HG03039 (cell line): ENCODE measurements at regions not wholly inside any gene's neighbourhood (a gene's known extent, or its start where the extent isn't known, plus 50 kb on each side); places are given as distances from the start of the nearest gene placed in this dataset.

Source experiments
- ATAC-seq: cut with Tn5 transposase; IDR thresholded peaks from one replicate; pipeline ENCODE4 v1.9.1; 2021; ENCODE audit warnings: mild to moderate bottlenecking, moderate library complexity; ENCODE audit not compliant: unreplicated experiment

DNA sequence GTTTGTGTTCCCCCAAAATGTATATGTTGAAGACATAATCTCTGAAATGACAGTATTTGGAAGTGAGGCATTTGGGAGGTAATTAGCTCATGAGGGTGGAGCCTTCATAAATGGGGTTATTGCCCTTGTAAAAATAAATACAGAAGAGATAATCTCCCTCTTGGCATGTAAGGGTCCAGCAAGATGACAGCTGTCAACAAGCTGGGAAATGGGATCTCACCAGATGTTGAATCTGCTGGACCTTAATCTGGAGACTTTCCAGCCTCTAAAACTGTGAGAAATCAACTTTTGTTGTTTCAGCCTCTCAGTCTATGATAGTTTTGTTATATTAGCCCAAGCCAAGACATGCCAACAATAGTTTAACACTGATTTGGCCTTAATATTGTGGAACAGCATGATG, 438.2 kb upstream of the PCDH7 start:
- no peak for ATAC-seq

DNA sequence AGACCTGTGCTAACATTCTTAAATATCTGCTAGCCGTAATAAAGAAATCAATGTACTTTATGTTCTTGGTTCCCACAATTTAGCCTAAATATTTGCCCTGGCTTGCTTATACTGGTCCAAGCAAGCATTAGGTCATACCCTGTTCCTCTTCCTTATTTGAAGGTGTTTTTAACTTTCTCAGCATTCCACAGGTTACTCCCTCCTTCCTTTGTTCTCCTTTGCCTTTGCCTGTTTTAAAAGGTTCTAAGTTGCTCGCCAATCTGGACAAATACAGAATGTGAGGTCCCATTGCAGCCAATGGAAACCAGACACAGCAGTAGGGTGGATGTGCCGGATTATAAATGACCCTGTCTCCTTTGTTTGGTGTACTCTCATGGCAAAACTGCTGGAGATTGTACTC, 436.8 kb upstream of the PCDH7 start:
- no peak for ATAC-seq

DNA sequence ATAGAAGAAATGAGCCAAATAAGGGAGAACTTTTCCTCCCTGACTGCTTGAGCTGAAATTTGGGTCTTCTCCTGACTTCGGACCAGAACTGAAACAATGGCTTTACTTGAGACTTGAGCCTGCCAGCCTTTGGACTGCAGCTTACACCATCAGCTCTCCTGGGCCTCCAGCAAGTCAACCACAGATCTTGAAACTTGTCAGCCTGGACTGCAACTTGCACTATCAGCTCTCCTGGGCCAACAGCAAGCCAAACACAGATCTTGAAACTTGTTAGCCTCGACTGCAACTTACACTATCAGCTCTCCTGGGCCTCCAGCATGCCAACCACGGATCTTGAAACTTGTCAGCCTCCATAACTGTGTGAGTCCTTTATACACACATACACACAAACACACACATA, 425.9 kb upstream of the PCDH7 start:
- ATAC-seq: no peak

DNA sequence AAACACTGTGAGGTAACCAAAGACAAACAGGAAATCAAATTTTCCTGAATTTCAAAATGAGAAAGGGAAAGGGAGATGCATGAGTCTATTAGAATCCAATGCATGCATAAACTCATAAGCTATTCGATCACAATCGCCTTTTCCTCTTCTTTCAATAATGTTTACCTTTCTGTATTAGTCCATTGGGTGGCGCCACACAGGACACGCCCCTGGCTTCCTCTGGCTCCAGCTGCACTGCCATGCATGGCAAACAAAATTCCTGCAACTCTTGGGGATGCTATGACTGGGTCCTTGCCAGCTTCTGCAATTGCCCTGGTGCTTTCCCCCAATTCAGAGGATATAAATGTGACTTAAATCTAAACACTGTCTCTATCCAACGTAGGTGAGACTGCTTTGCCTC, 424.5 kb upstream of the PCDH7 start:
- ATAC-seq: no peak

DNA sequence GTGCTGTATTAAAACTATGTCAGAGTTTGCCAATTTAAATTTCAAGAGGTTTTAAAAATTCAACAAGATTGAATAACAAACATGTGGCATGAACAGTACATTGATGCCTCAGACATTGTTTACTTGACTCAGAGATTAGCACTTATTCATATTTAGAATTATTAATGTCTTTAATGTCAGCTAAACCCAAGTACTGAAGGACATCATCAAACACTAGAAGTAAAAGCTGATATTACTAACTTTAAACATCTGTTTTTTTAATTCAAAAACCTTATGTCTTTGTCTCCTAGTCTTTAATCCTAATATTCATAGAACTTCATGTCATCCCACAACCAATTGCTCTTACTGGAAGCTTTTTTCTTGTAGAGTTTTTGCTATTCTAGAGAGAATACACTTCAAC, 406.2 kb upstream of the PCDH7 start:
- ATAC-seq: no peak

DNA sequence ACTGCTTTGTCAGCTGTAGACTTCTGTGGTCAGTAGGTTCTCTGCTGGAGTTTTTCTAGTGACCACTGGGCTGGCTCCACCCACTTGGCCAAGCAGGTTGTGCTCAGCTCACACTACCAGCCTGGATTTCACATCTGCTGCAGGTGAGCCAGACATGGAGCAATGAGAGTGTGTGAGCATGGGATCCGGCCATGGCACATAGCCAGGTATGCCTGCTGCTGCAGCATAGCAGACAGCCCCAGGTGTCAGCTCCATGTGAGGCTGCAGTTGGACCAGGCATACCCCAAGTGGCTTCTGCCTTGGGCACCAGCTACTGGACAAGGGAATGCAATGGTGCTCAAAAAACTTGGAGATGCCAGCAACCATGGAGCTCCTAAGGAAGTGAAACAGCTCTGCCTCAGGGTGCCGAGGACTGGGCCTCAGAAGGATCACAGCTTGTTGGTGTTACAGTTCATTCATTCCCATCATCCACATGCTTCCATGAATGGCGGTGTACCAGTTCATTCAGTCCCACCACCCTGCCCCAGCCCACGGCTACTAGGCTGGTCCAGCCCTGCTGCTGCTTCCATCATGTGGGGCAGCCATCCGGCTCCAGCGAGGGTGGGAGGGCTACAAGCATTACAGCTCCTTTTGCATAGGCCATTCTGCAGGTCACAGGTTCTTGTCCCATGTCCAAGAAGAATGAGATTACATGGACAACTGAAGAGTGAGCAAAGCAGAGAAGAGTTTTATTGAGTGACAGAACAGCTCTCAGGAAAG, 389.1 kb upstream of the PCDH7 start:
- ATAC-seq: no peak

DNA sequence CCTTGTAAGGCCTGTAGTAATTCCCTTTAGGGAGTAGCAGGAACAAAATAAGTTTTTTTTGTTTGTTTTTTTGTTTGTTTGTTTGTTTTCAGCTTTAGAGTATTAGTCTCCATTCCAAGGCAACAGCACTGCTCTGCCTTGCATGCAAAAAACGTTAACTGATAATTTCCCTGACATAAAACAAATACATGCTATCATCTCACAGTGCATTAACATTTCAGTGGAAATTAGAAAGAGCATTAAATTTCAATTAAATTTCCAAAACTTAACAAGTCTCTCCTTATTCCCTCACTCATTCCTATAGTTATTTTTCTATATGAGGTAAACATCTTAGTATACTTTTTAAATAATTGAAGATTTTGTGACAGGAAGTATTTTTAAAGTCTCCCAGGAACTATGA, 378.4 kb upstream of the PCDH7 start:
- no peak for ATAC-seq

DNA sequence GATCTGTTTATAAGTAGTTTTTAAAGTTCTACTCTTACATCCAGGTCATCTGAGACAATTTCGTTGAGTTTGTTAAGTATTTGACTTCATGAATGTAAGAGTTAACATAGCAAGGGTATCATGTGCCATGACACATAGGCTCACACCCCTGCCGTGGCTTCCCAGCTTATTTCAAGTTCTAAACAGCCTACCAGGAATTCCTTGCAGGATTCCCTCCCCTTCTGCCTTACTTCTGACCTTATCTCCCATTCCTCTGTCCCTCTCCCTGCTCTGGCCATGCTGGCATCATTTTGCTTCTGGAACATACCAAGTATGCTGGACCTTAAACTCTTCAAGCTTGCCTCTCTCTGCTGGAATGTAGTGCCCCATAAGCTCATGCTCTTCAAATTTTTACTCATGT, 369.9 kb upstream of the PCDH7 start:
- no peak for ATAC-seq

DNA sequence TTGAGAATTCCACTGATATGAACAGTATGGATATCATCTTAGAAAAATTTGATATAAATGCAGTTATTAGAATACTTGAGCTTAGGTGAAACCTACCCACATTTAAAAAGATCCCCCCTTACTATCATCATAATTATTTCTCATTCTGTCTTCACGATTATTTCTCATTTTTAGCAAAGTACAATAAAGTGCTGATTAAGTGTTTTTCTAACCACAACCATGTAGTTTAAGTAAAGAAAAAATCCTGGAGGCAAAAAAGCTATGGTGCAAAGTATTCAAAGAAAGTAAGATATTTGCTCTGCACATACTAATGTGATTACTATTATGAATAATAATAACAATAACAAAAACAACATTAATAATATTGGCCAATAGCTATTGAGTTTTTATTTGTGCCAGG, 365.6 kb upstream of the PCDH7 start:
- no peak for ATAC-seq

DNA sequence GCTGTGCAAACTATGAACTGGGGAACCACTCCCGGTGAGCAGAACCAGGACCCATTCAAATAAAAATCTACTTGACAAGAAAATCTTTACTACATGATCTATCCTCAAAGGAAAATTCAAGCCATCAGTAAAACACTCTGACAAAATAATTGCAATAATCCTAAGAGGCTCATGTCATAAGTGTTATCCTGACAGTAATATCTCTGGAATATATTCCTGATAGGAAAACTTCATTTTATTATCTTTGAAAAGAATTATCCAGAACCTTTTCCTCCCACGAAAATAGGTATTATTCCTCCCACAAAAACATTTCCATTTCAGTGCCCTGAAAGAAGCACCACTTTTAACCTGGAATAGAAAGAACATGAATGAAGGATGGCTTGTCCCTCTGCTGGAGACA, 357.7 kb upstream of the PCDH7 start:
- ATAC-seq: no peak

DNA sequence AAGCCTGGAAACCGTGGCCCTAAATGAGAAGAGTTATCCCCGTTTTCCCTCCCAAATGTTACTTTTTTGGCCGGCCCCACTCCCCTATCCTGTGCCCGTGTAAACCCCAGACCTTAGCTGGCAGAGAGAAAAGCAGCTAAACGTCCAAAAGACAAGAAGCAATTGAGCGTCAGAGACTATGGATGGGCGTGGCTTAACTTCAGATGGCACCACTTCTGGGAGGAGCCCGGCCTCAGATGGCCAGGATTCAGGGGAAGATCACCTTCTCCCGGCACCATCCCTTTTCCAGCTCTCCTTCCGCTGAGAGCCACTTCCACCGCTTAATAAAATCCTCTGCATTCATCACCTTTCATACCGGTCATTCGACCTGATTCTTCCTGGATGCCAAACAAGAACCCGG, 350.1 kb upstream of the PCDH7 start:
- no peak for ATAC-seq

DNA sequence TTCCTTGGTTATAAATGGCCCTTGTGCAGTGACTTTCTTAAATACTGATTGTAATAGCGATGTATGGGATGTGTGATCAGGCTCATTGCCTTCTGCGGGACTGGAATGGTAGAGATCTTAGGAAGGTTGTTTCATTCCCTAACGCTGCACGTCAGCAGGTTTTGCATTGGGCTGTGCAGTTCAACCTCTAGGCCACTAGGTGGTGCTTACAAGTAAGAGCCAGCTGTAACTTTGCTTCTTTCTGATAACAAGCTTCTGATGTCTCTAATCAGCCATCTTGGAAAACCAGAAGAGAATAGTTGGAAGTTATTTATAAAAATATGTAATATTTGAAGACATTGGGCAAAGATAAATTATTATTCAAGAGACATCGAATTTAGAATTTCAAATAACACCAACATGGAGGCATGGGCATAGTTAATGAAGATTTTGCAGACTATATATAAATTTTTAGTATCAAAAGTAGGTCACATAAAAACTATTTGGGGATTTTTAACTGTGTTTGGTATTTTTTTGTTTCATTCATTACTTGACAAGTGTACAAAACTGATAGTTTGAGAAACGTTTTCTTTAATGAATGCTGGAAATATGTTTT, 339.7 kb upstream of the PCDH7 start:
- peak; percentile 77 for ATAC-seq

DNA sequence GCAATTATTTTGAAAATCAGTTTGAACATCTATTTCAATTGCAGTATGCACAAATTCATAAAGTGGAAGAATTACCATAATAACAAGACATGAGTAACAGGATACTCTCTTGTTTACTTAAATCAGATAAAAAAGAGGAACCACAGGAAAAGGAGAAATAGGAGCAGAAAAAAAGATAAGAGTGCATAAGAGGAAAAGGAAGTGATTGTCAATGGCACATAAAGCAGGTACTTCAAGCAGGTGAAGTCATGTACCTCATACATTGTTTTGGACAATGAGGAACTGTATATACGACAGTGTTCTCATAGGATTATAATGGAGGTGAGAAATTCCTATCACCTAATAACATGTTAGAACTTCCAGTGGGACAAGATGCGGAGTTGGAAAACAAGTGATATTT, 334.5 kb upstream of the PCDH7 start:
- no peak for ATAC-seq

DNA sequence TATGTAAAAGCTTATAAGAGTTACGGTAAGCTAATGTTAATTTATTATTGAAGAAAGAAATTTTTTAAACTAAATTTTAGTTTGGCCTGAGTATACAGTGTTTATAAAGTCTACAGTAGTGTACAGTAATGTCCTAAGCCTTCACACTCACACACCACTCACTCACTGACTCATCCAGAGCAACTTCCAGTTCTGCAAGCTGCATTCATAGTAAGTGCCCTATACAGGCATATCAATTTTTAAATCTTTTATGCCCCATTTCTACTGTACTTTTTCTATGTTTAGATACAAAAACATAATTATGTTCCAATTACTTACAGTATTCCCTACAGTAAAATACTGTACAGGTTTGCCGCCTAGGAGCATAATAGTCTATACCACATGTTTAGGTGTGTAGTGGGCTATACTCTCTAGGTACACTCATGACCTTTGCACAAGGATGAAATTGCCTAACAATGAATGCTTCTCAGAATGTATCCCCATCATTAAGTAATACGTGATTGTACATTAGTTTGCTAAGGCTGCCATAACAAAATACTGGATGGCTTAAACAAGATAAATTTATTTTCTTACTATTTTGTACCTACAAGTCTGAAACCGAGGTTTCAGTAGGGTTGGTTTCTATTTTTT, 333.8 kb upstream of the PCDH7 start:
- ATAC-seq: no peak

DNA sequence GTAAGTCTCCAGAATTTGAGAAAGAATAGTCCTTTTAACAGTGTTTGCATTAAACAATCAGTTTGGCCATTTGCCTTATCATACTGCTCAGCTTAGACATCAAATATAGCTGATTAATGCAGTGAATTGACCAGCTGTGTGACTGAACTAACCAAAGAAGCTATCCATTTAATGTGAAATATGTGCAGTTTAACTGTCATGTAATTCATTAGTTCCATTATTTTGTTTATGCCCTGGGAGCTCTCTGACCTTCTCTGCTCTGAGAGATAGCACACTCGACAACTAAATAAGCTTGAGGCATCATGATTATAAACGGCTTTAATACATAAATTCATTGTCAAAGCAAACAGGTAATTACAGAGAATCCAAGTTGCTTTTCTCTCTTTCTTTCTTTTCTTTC, 324.3 kb upstream of the PCDH7 start:
- ATAC-seq: no peak

DNA sequence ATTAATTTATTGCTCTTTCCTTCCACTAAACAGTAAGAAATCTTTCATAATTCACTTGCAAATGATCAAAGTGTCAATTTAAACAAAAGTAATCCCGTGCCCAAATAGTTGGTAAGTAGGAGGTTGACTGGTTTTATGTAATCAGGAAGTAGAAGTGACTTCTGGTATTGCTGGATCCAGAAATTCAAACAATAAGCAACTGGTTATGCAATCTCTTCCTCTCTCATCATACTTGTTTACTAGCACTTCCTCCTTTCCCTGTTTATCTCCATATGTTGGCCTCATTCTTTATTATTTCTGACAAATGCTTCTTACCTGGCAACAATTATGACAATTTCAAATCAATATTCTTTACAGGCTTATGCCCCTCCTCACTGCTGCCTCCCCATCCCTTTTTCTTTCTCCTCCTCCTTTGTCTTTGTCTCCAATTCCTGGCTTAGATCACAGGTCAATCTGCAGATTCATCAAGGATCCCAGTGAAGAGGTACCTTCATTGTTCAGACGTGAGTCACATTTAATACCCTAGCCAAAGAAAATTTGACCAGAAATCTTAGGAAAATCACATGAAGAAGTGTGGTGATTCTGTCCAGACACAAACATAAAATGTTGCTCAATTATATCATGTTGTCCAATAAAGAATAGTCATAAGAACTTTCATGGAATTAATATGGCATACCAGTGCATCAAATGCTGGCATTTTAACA, 323.2 kb upstream of the PCDH7 start:
- ATAC-seq: no peak

DNA sequence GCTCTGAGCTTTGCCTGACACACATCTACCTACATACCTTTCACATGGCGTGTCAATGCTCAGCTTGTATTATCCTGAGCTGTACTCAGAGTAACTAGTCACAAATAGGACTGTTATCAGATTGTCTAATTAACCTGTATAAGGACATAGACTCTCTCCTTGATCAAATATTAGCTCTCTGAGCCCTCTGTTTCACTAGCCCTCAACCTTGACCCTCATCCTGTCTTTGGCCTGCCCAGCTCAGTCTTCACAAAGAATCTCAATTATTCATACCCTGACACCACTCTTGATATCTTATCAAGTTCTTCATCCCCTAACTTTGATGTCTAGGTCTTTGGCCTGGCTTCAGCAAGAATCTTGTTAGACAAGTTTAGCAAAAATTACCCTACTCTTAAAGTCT, 320.7 kb upstream of the PCDH7 start:
- no peak for ATAC-seq

DNA sequence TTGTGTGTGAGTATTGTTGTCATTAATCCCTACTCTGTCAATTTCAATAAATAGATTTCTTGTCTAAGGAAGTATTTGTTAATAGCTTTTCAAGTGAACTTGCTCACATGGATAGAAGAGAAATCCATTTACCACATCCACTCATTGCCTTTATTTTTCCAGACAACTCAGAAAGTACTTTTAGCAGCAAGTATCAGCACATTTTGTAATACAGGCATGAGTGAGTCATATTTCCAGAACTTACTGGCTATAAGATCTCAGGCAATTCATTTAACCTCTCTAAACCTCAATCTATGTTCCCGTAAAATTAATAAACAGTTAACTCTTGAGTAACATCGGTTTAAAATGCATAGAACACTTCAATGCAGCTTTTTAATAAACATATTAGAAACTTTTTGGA, 317.9 kb upstream of the PCDH7 start:
- no peak for ATAC-seq

DNA sequence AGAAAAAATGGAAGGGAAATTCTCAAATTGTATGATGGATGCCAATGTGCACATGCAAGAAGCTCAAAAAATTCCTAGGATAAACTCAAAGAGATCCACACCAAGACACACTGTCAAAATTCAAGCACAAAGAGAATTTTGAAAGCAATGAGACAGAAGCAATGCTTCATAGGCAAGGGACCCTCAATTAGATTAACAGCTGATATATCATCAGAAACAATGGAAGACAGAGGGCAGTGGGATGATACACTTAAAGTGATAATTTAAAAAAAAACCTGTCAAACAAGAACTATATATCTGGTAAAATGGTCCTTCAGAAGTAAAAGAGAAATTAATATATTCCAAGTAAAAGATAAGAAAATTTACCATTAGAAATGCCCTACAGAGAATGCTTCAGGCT, 306.3 kb upstream of the PCDH7 start:
- no peak for ATAC-seq

DNA sequence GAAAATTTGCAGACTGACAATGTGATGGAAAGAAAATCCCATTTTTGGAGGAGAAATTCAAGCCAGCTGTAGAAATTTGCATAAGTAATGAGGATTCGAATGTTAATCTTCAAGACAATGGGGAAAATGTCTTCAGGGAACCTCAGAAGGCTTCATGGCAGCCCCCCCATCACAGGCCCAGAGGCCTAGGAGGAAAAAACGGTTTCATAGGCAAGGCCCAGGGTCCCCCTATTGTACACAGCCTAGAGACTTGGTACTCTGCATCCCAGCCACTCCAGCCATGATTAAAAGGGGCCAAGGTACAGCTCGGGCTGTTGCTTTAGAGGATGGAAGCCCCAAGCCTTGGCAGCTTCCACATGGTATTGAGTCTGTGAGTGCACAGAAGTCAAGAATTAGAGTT, 303.6 kb upstream of the PCDH7 start:
- no peak for ATAC-seq

DNA sequence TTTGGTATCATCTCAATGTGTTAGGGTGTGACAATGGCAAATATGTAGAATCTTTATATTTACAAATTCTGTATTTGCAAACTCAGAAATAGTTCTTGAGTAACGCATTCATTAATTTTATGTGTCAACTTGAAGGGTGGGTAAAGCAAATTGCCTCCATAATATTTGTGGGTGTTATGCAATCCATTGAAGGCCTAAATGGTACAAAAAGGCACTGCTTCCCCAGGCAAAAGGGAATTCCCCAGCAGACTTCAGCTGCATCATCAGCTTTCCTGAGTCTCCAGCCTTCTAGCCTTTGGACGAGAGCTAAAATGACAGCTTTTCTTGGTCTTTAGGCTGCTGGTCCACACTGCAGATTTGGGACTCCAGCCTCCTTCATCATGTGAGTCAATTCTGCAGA, 292.2 kb upstream of the PCDH7 start:
- no peak for ATAC-seq
